ENCODE measurements at regions not wholly inside any gene's neighbourhood (a gene's known extent, or its start where the extent isn't known, plus 50 kb on each side); places are given as distances from the start of the nearest gene placed in this dataset.

DNA sequence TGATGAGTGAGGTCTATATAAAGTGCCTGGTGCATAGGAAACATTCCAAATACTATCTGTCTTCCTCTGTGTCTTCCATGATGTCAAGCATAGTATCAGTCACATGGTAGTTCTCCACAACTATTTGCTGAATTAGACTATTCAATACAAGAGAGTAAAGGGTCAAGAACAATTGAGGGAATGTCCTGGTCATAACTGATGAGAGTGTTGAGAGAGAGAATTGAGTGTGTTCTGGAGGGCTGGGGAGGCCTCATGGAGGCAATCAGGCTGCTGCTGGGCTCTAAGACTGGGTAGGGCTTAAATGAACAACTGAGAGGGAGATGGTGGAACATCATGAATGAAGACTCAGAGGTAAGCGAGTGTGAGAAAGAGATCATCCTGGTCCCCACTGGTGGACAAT is 433.7 kb upstream of the ONECUT1 start:
- H3K9me3 ChIP-seq = no peaks in the 10 kb centered on the region
- no peak for DNase-seq
- no peak for ATAC-seq

DNA sequence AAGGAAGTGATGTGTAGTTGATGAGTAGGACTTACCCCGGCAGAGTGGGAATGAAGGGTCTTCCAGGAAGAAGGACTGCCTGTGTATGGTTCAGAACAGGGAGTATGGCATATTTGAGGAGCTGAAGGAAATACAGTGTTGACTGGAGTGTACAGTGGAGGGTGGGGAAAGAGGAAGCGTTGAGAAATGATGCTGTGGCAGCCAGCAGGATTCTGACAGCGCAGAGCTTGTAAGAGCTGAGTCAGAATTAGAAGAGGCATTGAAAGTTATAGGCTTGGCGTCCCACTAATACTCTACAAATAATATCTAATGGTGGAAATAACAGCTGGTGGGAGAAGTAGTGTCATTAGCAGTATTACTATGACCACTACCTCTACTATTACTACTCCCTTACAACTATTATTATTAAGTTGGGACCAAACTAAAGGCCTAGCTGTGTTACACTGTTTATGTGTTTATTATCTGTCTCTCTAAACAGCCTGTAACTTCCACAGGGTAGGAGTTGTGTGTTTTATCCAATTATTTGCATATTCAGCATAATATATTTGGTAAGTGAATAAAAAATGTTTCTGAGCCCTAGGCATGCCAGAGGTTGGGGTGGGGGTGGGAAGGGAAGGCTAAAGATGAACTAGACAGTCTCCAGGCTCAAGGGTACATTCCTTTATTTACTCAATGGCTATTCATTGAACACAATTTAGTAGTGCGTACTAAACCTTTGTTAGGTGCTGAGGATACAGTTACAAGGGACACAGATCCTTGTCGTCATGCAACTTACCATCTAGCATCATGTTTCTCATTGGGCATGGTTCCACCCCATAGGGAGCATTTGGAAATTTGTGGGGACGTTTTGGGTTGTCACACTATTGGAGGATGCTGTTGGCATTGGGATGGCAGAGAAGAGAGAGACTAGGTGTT is 428.8 kb upstream of the ONECUT1 start:
- Histone ChIP-seq H3K9me3 (no peaks in the 10 kb centered on the region), H3K27ac (no peak overlapping the region), H3K27me3 (ENCODE audit: low read depth) (no peaks in the 10 kb centered on the region), H3K36me3 (no peaks in the 10 kb centered on the region), H3K4me3 (no peak overlapping the region), H3K4me1 (no peaks in the 10 kb centered on the region)
- no peak for DNase-seq
- no peak for ATAC-seq
- intact Hi-C loops (cut with DNase I) = no loop called here
- no peak for TF ChIP-seq CTCF (IDR thresholded peaks at IDR 0.05)

More for the DNA sequence above, 433.7 kb upstream of the ONECUT1 start:
- intact Hi-C loops (cut with DNase I) = no loop called here
- Histone ChIP-seq H3K4me1 (no peaks in the 10 kb centered on the region), H3K4me3 (no peak overlapping the region), H3K27ac (no peak overlapping the region), H3K27me3 (ENCODE audit: low read depth) (no peaks in the 10 kb centered on the region), H3K36me3 (no peaks in the 10 kb centered on the region)
- no peak for TF ChIP-seq CTCF (IDR thresholded peaks at IDR 0.05)

GRCh38 chr15:53216036-53216435 is 425.9 kb upstream of the ONECUT1 start:
- no peak overlapping the region for H3K4me3 ChIP-seq
- TF ChIP-seq CTCF (IDR thresholded peaks at IDR 0.05) = no peak
- H3K36me3 ChIP-seq = no peaks in the 10 kb centered on the region
- intact Hi-C loops (cut with DNase I) = no loop called here
- H3K9me3 ChIP-seq = no peaks in the 10 kb centered on the region
- H3K27ac ChIP-seq = no peak overlapping the region
- H3K27me3 ChIP-seq (ENCODE audit: low read depth) = no peaks in the 10 kb centered on the region
- no peak for DNase-seq
- no peaks in the 10 kb centered on the region for H3K4me1 ChIP-seq
- no peak for ATAC-seq

DNA sequence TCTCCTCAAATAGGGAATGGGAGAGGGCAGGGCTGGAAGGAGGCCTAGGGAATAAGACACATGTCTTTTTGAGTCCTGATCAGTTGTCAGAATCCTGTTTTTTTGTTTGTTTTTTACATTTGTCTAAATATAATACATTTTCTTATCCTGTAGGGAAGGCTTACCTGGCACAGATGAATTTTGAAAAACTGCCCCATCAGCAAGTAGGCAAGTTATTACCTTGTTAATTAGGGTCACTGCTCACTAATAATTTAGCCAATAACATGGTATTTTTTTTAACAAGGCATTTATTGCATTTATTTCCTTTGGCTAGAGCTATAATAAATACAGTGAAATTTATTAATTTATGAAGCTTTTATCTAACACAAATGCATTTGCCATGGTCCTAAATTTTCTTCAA is 423.2 kb upstream of the ONECUT1 start:
- no peak for TF ChIP-seq CTCF (IDR thresholded peaks at IDR 0.05)
- intact Hi-C loops (cut with DNase I) = no loop called here
- no peak for ATAC-seq
- H3K27me3 ChIP-seq (ENCODE audit: low read depth) = no peaks in the 10 kb centered on the region
- no peak for DNase-seq
- H3K9me3 ChIP-seq = no peaks in the 10 kb centered on the region
- H3K4me3 ChIP-seq = no peak overlapping the region
- no peaks in the 10 kb centered on the region for H3K4me1 ChIP-seq
- H3K27ac ChIP-seq = no peak overlapping the region
- H3K36me3 ChIP-seq = no peaks in the 10 kb centered on the region

GRCh38 chr15:53212785-53213184 is 422.6 kb upstream of the ONECUT1 start:
- no peak for DNase-seq
- no peak for ATAC-seq
- TF ChIP-seq CTCF (IDR thresholded peaks at IDR 0.05) = no peak
- Histone ChIP-seq H3K9me3 (no peaks in the 10 kb centered on the region), H3K27ac (no peak overlapping the region), H3K4me3 (no peak overlapping the region), H3K36me3 (no peaks in the 10 kb centered on the region), H3K27me3 (ENCODE audit: low read depth) (no peaks in the 10 kb centered on the region), H3K4me1 (no peaks in the 10 kb centered on the region)
- intact Hi-C loops (cut with DNase I) = no loop called here

Data from lower lobe of right lung (tissue), 2 donors.